Dendritic cell treated with granulocyte-macrophage colony-stimulating factor and Interleukin-4, amounts not matched to agents 40 ng/mL and 50 ng/mL, for 4 days (primary cell): ENCODE measurements at regions not wholly inside any gene's neighbourhood (a gene's known extent, or its start where the extent isn't known, plus 50 kb on each side); places are given as distances from the start of the nearest gene placed in this dataset.

Experiments used
- H3K27ac Mint-ChIP-seq: one replicate; pipeline ENCODE4 v1.8.0; 2022; ENCODE audit warnings: mild to moderate bottlenecking, mixed read lengths
- H3K27me3 Mint-ChIP-seq: one replicate; pipeline ENCODE4 v1.8.0; 2022; ENCODE audit warnings: mild to moderate bottlenecking, mixed read lengths
- H3K36me3 Mint-ChIP-seq: one replicate; pipeline ENCODE4 v1.8.0; 2022; ENCODE audit warnings: low read depth, mixed read lengths
- H3K4me1 Mint-ChIP-seq: one replicate; pipeline ENCODE4 v1.8.0; 2022; ENCODE audit warnings: low read depth, mixed read lengths
- H3K4me3 Mint-ChIP-seq: one replicate; pipeline ENCODE4 v1.8.0; 2022; ENCODE audit warnings: mild to moderate bottlenecking, moderate library complexity, mixed read lengths
- H3K9me3 Mint-ChIP-seq: one replicate; pipeline ENCODE4 v1.8.0; 2022; ENCODE audit warnings: mixed read lengths
- intact Hi-C: fragments of 100-400 bp; cut with micrococcal nuclease; formaldehyde crosslinking; loops from one replicate; pipeline ENCODE4 v1.15.0; 2022

DNA sequence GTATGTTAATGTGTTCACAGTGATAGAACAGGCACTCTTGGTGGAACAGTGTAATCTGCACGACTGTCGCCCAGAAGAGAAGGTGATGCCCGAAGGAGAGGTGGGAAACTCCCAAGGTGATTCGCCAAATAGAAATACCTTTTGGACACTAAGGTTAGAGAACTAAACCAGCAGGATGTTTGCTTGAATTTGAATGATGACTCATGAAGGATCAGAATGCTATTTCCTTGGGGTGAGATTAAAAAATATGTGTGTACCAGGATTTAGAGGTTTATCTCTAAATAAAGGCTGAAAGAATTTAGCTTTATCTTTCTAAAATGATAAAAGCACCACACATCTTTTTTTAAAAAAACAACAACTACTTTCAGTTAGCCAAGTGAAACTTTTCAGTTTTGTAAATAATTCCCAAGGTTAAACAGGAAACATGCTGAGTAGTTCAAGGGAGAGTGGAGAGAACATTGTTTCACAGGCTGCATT, 297.4 kb upstream of the TAS2R1 start:
- no peaks in the 10 kb centered on the region for H3K27me3 Mint-ChIP-seq
- H3K27ac Mint-ChIP-seq: no peak overlapping the region
- H3K9me3 Mint-ChIP-seq: peaks cover 27% of the 10 kb centered on the region
- H3K4me3 Mint-ChIP-seq: no peak overlapping the region
- no peaks in the 10 kb centered on the region for H3K4me1 Mint-ChIP-seq
- intact Hi-C loops: no loop called here
- H3K36me3 Mint-ChIP-seq: no peaks in the 10 kb centered on the region

DNA sequence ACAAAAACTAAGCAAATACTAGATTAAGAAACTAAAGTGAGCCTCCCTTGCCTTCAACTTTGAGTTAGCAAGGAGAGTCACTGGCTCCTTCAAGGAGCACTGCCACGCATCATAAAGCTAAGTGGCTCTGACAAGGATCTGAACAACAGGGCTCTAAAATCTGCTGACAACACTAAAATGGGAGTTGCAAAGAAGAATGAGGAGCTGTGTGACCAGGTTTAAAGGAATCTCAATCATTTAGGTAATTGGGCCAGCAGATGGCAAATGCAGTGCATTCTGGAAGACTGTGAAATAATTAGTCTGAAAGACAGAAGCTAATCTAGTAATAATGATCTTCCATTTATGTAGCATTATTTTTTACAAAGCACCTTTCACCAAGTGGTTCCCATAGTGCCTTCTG, 297.0 kb upstream of the TAS2R1 start:
- Mint-ChIP-seq H3K27me3 (no peaks in the 10 kb centered on the region), H3K9me3 (peaks cover 26% of the 10 kb centered on the region), H3K27ac (no peak overlapping the region), H3K4me1 (no peaks in the 10 kb centered on the region), H3K36me3 (no peaks in the 10 kb centered on the region), H3K4me3 (no peak overlapping the region)
- intact Hi-C loops: no loop called here

GRCh38 chr5:9924614-9925013, 294.5 kb upstream of the TAS2R1 start:
- Mint-ChIP-seq H3K36me3 (no peaks in the 10 kb centered on the region), H3K27me3 (no peaks in the 10 kb centered on the region), H3K4me1 (no peaks in the 10 kb centered on the region), H3K4me3 (no peak overlapping the region), H3K27ac (no peak overlapping the region), H3K9me3 (peaks cover 26% of the 10 kb centered on the region)
- intact Hi-C loops: no loop called here

DNA sequence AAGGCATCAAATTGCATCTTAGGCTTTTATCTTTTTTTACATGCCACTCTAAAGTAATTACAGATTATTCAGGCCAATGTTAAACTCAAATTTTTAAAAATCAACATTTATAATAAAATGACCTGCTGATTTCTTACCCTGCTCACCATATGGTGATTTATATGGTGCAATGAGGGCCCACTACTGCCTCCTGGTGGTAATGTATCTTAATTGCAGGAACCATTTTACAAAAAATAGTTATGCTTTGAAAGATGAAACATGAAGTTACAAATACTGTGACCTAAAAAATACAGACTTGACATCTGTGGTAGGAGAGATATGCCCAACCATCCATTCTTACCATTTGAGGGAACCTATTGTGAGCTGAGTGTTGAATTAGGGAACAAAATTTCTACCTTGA, 292.6 kb upstream of the TAS2R1 start:
- Mint-ChIP-seq H3K27ac (no peak overlapping the region), H3K27me3 (no peaks in the 10 kb centered on the region), H3K9me3 (peaks cover 26% of the 10 kb centered on the region), H3K4me1 (no peaks in the 10 kb centered on the region), H3K36me3 (no peaks in the 10 kb centered on the region), H3K4me3 (no peak overlapping the region)
- intact Hi-C loops: no loop called here

- intact Hi-C loops: no loop called here
- Mint-ChIP-seq H3K4me3 (no peak overlapping the region), H3K9me3 (peaks cover 26% of the 10 kb centered on the region), H3K27me3 (no peaks in the 10 kb centered on the region), H3K27ac (no peak overlapping the region), H3K36me3 (no peaks in the 10 kb centered on the region), H3K4me1 (no peaks in the 10 kb centered on the region)
Observed at GRCh38 chr5:9920697-9921096, 290.5 kb upstream of the TAS2R1 start.

DNA sequence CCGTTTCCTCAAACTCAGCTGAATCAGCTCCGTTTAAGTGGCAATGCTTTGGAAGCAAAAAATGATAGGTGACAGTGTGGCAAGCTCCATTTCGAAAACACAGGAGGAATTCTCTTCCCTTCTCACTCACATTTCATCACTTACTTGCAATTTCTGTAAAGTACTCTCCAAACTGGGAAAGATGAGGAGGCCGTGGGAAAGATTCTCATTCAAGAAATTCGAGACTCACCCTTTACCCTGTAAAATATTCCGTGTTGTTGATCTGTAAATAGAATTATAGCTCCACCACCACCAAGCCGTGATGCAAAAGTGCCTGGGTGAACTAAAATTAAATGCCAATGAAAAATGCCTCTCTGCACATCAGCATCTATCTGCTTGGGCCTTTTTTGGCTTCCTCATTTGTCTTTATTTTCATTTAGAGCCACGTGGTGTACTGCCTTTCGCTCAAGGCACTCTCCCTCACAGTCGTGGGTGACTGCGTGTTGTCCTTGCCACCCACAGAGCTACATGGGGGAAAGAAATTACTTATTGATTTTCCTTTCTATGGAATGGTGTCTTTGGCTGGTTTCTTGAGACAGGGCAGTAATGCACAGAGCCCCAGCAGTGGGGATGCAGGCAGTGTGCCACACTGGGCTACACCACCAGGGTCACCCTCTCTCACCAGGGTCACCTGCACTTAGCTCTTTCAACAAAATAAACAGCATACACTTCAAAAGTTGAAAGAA, 289.3 kb upstream of the TAS2R1 start:
- no peaks in the 10 kb centered on the region for H3K27me3 Mint-ChIP-seq
- no peak overlapping the region for H3K4me3 Mint-ChIP-seq
- no peak overlapping the region for H3K27ac Mint-ChIP-seq
- no peaks in the 10 kb centered on the region for H3K36me3 Mint-ChIP-seq
- peaks cover 17% of the 10 kb centered on the region for H3K9me3 Mint-ChIP-seq
- H3K4me1 Mint-ChIP-seq: no peaks in the 10 kb centered on the region
- intact Hi-C loops: no loop called here

- no peak overlapping the region for H3K4me3 Mint-ChIP-seq
- H3K27me3 Mint-ChIP-seq: no peaks in the 10 kb centered on the region
- no peaks in the 10 kb centered on the region for H3K4me1 Mint-ChIP-seq
- no peak overlapping the region for H3K27ac Mint-ChIP-seq
- intact Hi-C loops: no loop called here
- no peaks in the 10 kb centered on the region for H3K36me3 Mint-ChIP-seq
- H3K9me3 Mint-ChIP-seq: no peaks in the 10 kb centered on the region
Observed at GRCh38 chr5:9905661-9906060, 275.5 kb upstream of the TAS2R1 start.

GRCh38 chr5:9903801-9904200, 273.6 kb upstream of the TAS2R1 start:
- intact Hi-C loops: no loop called here
- Mint-ChIP-seq H3K9me3 (no peaks in the 10 kb centered on the region), H3K27me3 (no peaks in the 10 kb centered on the region), H3K36me3 (no peaks in the 10 kb centered on the region), H3K27ac (no peak overlapping the region), H3K4me3 (no peak overlapping the region), H3K4me1 (no peaks in the 10 kb centered on the region)

DNA sequence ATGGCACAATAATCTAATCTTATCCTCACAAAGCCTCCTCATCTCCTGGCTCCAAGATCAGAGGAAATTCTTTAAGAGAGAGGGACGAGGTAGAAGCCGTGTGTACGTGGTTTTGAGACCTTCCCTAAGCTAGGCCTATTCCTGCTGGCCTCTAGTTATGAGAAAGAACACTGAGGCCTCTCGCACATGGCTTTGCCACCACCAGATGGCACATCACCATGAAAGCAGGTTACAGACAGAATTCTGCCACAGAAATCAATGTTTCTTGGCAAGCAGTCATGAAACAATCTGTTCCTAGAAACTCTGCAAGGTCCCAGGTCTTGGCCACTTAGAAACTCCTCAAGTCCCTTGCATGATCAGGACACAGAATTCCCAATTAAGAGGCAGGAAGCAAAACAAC, 268.2 kb upstream of the TAS2R1 start:
- Mint-ChIP-seq H3K9me3 (no peaks in the 10 kb centered on the region), H3K36me3 (no peaks in the 10 kb centered on the region), H3K4me3 (no peak overlapping the region), H3K27ac (no peak overlapping the region), H3K4me1 (no peaks in the 10 kb centered on the region), H3K27me3 (no peaks in the 10 kb centered on the region)
- intact Hi-C loops: no loop called here

GRCh38 chr5:9895302-9895645, 265.1 kb upstream of the TAS2R1 start:
- intact Hi-C loops: no loop called here
- no peak overlapping the region for H3K4me3 Mint-ChIP-seq
- no peaks in the 10 kb centered on the region for H3K36me3 Mint-ChIP-seq
- H3K27me3 Mint-ChIP-seq: no peaks in the 10 kb centered on the region
- H3K4me1 Mint-ChIP-seq: no peaks in the 10 kb centered on the region
- no peak overlapping the region for H3K27ac Mint-ChIP-seq
- no peaks in the 10 kb centered on the region for H3K9me3 Mint-ChIP-seq

- H3K27ac Mint-ChIP-seq: no peak overlapping the region
- H3K36me3 Mint-ChIP-seq: no peaks in the 10 kb centered on the region
- intact Hi-C loops: no loop called here
- H3K9me3 Mint-ChIP-seq: no peaks in the 10 kb centered on the region
- no peaks in the 10 kb centered on the region for H3K27me3 Mint-ChIP-seq
- no peaks in the 10 kb centered on the region for H3K4me1 Mint-ChIP-seq
- no peak overlapping the region for H3K4me3 Mint-ChIP-seq
Observed at GRCh38 chr5:9894571-9895301, 264.6 kb upstream of the TAS2R1 start.

DNA sequence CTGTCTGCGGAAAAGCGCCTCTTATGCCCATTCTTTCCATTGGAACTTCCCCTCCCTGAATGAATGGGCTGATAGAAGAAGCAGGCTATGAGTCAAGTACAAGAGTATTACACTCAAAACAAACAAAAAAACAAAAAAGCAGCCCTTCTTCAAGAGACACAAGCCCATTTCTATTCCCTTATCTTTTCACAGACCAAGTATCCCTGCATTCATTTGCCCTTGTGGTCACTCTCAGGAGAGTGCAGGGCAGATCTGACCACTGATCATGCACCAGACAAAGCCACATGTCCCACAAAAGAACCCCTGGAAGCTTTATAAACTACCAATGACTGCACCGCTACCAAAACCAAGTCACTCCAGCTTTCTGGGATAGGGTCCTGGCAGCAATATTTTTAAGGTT, 262.5 kb upstream of the TAS2R1 start:
- H3K27me3 Mint-ChIP-seq: no peaks in the 10 kb centered on the region
- H3K36me3 Mint-ChIP-seq: no peaks in the 10 kb centered on the region
- no peaks in the 10 kb centered on the region for H3K4me1 Mint-ChIP-seq
- no peaks in the 10 kb centered on the region for H3K9me3 Mint-ChIP-seq
- H3K4me3 Mint-ChIP-seq: no peak overlapping the region
- H3K27ac Mint-ChIP-seq: no peak overlapping the region
- intact Hi-C loops: no loop called here

GRCh38 chr5:9889511-9889910, 259.4 kb upstream of the TAS2R1 start:
- H3K4me1 Mint-ChIP-seq: no peaks in the 10 kb centered on the region
- intact Hi-C loops: no loop called here
- H3K4me3 Mint-ChIP-seq: no peak overlapping the region
- H3K27ac Mint-ChIP-seq: no peak overlapping the region
- no peaks in the 10 kb centered on the region for H3K27me3 Mint-ChIP-seq
- no peaks in the 10 kb centered on the region for H3K9me3 Mint-ChIP-seq
- no peaks in the 10 kb centered on the region for H3K36me3 Mint-ChIP-seq

DNA sequence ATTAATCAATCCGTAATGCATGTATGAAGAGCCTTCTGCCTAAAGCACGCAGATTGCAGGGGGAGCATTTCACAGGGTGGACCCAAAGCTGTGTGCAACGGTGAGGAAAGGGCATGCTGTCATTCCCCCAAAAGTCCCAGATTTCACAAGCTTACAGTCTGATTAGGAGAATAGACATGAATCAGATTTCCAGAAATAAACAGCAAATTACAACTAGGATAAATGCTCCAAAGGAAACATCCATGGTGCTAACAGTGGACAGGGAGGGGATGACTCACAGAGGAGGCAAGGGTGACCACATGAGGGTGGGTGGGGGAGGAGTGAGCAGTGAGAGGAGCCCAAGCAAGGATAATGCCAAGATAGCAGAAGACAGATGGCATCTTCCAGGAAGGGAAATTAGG, 258.4 kb upstream of the TAS2R1 start:
- no peak overlapping the region for H3K4me3 Mint-ChIP-seq
- H3K36me3 Mint-ChIP-seq: no peaks in the 10 kb centered on the region
- intact Hi-C loops: no loop called here

DNA sequence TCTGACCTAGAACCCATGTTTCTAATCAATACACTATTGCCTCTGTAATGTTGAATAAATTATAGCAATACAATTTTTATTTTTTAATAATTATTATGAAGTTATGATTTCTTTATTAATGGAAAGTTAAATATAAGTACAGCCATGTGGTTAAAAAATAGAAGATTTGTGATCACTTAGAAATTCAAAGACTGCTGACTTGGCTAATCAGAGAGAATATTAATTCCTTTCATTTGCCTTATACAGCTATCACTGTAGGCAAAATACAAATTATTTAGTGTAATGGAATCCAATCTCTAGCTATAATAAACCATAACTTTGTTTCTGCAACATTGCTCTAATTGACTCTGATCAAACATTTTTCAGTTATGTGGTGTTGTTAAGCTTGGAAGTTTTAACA, 255.0 kb upstream of the TAS2R1 start:
- no peaks in the 10 kb centered on the region for H3K4me1 Mint-ChIP-seq
- H3K9me3 Mint-ChIP-seq: peaks cover 13% of the 10 kb centered on the region
- no peak overlapping the region for H3K27ac Mint-ChIP-seq
- H3K36me3 Mint-ChIP-seq: no peaks in the 10 kb centered on the region
- no peaks in the 10 kb centered on the region for H3K27me3 Mint-ChIP-seq
- no peak overlapping the region for H3K4me3 Mint-ChIP-seq
- intact Hi-C loops: no loop called here

More for the DNA sequence above, 258.4 kb upstream of the TAS2R1 start:
- no peaks in the 10 kb centered on the region for H3K4me1 Mint-ChIP-seq
- H3K27ac Mint-ChIP-seq: no peak overlapping the region
- no peaks in the 10 kb centered on the region for H3K27me3 Mint-ChIP-seq
- no peaks in the 10 kb centered on the region for H3K9me3 Mint-ChIP-seq
